HG03039 (cell line): ENCODE measurements at regions not wholly inside any gene's neighbourhood (a gene's known extent, or its start where the extent isn't known, plus 50 kb on each side); places are given as distances from the start of the nearest gene placed in this dataset.

Source experiments
- ATAC-seq: cut with Tn5 transposase; IDR thresholded peaks from one replicate; pipeline ENCODE4 v1.9.1; 2021; ENCODE audit warnings: mild to moderate bottlenecking, moderate library complexity; ENCODE audit not compliant: unreplicated experiment

DNA sequence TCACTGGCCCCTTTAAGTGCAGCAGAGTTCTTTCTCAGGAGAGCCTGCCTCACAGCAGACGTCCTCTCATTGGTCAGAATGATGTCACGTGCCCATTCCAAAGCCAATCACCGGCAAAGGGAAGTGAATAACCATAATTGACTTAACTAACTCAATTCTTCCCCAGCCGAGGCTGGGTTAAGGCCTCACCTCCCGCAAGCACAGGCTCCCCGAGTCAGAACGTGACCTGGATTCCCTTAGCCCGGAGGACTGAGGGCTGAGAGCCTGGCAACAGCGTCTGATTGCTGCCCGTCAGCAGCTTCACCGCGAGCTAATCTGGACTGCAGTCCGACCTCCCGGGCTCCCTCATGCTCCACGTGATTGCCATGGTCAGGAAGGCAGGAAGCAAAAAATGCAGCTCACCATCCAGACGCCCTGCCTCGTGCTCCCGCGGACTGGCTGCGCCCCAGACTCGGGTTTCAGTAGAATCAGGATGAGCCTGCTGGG is 92.1 kb upstream of the FZD10 start:
- ATAC-seq: no peak

DNA sequence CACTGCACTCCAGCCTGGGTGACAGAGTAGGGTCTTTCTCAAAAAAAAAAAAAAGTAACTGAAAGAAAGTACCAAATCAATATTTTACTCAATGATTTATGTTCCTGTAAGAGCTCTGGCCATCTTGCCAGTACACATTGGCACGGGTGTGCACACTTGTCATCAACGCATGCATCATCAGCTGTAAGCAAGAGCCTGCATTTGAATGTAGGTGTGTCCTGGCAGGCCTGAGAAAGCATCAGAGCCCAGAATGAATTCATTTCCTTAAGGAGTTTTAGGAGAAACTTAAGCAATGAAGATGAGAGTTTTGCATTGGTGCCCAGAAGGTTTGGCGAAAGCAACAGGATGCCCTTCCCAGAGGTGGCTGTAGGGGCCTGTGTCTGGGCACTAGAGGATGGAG is 88.5 kb upstream of the FZD10 start:
- ATAC-seq: no peak

DNA sequence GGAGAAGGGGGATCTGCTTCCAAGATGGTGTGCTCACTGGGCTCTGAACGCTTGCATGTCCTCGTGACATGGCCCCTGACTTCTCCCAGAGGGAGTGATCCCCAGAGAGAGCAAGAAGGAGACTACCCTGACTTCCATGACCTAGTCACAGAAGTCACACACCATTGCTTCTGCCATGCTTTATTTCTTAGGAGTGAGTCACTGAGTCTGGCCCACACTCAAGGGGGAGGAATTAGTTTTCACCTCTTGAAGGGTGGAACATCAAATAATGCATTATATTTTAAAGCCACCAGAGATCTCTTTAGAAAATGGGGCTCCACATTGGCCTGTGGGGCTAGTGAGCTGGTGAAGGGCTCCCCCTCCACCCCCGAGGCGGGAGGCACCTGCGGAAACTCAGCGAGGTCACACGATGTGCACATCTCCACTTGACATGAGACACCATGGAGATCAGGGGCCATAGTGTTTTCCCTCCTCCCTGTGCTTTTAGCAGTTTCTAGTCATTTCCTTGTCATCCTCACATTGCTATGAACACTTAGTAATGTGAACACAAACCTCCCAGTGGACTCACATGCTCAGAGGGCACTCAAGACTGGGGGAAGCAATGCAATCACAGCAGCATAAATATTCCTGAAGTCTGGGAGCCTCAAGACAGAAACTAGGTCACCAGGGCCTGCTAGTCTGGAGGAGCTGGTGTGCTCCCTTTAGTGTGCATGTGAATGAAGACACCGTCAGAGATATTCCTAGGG is 87.4 kb upstream of the FZD10 start:
- no peak for ATAC-seq

DNA sequence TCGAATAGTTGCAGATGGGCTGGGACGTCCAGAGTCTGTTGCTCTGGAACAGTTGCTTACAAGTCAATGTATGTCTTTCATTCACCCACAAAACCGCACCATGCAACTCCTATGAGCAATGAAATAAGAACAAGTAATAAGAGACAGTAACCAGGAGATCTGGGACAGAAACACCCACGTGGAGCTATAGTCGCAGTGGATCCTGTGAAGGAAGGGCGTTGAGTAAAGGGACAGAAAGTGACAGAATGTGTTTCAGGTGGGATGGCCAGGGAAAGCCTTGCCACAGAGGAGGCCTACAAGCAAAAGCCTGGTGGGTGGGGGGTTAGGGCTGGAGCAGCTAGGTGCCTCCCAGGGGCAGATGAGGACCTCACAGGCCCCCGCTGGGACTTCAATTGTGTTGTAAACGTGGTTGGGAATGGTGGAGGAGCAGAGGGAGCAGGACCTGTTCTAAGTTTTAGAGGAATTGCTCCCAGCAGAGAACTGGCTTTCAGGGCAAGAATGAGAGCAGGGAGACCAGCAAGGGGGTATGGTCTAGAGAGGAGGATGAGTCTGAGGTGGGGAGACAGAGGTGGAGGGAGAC is 86.7 kb upstream of the FZD10 start:
- no peak for ATAC-seq

DNA sequence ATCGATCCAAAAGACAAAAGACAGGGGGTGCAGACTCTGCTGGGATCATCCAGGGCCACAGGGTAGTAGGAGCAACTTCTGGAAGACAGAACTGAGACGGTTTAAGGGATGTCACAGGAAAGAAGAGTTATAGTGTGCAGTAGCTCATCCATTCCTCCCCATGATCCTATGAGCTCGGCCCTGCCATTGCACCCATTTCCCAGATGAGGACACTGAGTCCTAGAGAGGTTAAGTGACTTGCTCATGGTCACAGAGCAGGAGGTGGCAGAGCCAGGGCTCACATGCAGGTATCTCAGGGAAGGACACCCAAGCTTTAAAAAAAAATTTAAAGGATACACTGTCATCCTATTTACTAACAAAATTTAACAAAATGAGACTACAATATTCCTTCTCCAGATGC is 86.1 kb upstream of the FZD10 start:
- no peak for ATAC-seq

DNA sequence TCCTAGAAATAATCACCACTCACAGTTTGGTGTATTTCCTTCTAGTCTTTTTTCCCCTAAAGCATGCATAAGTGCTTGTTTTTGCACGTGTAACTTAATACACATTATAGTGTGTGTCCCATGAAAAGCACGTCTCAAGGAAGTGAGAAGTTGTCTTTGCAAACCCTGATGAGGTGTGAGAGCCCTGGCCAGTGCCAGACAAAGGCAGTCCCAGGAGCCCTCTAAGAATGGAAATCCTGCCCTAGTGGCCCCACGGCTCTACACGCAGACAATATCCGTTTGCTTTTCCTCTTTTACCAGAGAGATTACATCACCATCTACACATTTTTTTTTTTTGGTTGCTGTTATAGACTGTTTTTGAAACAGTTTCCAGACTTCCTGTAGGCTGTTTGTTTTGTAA is 85.5 kb upstream of the FZD10 start:
- no peak for ATAC-seq

DNA sequence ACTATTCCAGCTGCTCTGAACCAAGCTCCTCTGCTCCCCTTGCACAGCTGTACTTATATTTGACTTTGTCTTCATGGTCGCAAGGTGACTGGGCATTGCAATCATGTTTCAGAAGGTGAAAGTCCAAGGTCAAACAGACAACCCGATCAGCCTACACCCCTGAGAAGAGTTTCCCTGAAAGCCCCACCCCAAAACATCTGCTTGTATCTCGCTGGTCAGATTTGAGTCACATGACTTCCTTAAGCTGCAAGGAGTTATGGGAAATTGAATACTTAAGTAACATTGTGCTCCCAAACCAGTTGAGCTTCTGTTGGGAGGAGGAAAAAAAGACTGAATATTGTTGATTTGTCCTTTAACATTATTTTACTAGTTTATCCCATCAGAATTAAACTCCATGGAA is 83.4 kb upstream of the FZD10 start:
- no peak for ATAC-seq

DNA sequence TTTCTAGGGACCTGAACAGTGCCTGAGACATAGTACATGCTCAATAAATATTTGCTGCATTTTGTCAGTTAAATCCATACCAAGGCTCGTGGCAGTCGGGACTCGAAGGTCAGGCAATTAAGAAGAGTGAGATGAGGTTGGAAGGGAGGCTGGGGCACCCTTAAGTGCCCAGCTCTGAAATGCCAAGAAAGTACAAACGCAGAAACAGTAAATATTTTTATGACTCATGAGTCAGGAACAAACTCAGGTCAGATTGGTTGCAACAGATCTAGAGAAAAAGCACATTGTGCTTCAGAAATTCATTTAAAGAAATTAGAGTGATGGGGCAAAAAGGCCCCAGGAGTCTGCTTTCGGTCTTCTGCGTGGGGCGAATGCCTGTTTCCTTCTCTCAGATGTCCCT is 83.0 kb upstream of the FZD10 start:
- ATAC-seq: no peak

DNA sequence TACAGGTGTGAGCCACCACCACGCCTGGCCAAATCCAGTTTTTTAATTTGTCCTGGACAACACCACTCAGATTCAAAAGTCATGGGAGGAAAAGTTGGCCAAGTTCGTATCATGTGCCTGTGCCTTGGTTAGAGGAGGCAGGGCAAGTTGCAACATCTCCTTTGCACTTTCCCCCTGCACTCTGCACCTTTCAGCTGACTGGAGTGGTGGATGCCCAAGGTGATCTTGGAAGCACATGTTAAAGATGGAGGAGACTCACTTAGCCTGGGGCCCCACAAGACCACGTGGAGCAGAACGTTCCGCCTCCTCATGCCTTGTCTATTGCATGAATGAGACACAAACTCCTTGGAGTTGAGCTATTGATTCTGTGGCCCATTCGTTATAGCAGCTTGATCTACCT is 82.1 kb upstream of the FZD10 start:
- ATAC-seq: no peak

DNA sequence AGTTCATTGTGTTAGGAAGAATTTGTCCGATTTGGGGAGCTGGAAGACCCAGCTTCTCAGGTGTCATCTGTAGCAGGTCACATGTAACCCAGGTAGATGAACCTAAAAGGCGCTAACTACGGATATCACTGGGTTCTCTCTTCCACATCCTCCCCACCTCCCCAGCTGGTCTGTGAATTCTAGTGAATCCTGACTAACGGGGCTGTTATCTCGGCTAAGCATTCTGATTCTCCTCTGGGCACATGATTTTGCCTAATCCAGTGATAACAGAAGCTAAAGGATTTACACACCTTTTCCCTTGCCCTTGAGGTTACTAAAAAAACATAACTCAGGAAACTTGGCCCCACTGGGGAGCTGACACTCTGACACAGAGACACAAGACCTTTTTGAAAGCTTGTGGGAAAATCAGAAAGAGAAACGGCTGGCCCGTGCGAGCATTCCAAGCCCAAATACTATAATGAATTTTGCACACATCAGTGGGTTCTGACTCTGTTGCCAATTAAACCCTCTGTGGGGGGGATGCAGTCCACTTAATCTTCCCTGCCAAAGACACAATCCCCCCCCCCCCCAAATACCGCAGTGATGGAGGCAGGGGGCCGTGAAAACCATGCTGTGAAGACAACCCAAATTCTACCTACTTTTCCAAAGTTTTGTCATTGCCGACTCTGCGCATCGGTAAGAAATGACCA is 81.0 kb upstream of the FZD10 start:
- ATAC-seq: no peak

DNA sequence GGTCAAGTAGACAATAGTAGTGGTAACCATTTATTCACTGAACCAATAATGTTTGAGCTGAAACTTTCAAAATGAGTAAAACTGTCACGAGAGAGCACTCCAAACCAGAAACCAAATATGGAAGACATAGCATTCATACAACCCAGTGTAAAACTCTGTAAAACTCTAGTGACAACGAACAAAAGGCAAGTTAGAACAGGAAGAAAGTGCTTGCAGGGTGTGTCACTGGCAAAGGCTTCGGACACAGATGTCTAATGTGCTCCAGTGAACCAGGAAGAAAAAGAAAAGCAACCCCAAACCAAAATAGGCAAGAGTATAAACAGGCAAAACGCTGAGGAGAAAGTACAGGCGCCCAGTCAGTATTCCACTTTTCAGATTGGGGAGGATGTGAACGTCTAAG is 79.3 kb upstream of the FZD10 start:
- ATAC-seq: no peak

DNA sequence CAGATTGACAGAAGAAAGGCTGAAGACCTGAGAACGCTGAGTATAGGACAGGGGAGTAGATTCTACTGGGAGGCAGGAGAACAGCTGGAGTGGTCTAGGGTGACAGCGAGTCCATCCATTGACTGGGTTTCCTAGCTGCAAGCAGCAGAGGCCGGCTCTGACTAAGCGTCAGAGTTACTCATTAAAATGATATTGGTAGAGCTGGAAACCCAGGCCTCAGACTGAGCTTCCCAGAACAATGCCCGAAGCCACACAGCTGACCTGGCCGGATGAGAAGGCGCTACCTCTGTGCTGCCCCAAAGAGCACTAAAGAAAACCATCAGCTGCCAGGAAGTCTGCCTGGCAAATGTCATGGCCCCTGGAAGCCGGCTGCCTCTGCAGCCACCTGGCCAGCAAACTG is 78.5 kb upstream of the FZD10 start:
- ATAC-seq: no peak

DNA sequence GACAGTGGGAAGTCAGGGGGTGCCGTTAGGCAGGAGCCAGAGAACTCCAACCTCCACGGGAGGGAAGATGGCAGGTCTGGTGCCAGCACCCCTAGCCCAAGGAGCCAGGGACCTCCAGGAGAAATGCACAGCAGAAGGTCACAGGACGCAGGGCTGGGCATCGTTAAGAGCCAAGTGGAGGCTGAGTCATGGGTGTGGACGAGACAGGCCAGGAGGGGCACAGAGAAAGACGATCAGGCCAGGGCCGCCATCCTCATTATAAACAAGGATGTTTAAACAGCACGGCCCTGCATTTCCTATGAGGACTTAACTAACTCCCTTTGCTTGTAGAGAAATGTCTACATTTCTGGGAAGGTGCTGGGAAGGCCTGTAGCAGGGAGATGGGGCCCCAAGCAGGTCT is 77.9 kb upstream of the FZD10 start:
- ATAC-seq: no peak

DNA sequence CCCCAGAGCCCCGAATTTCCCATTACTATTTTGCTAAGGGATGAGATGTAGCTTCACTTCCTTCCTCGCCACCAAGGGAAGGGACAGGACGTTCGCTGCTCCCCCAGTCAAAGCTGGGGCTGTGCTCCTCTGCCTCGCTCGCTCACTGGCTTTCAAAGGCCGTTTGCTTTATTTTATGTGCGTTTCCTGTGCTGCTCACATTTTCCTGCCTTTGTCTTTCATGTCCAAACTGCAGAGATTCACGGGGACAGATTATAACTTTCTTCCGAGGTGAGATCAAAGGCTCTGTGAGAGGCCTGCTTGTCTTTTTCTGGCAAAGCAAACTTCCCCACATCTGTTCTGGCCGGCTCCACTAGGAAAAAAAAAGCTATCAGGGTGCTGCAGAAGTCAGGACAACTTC is 76.0 kb upstream of the FZD10 start:
- no peak for ATAC-seq

DNA sequence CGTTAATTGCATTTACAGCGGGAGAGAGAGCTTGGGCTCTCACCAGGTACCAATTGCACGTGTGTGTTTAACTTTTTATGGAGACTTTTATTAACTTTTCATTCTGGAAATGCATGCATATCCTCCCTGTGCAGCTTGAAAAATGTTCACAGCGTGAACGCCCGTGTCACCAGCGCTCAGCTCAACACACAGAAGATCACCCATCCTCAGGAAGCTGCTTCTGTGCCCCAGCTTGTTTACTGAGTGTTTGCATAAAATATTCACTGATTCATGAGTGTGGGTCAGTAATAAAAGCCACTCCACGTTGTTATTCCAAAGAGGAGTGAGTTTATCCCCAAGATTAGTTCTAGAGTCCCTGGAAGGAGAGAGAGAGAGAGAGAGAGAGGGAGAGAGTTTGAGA is 75.5 kb upstream of the FZD10 start:
- ATAC-seq: no peak

DNA sequence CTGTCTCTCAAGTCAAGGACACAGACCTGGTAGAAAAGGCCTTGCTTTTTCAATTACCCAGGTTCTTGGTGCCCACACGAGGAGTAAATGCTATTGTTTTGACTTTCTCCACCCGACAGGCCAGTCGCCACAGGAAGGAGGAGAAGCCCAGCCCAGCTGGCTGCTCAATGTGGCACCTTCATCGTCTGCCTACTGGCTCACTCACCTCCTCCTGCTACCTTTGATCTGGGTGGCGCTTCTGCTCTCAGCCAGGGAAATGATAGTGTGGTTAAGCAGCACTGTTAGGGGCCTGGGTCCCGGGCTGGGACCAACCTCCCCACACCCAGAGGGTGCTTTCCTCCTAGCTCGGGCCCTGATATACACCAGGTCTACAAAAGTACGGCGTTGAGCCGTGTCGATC is 75.0 kb upstream of the FZD10 start:
- no peak for ATAC-seq

DNA sequence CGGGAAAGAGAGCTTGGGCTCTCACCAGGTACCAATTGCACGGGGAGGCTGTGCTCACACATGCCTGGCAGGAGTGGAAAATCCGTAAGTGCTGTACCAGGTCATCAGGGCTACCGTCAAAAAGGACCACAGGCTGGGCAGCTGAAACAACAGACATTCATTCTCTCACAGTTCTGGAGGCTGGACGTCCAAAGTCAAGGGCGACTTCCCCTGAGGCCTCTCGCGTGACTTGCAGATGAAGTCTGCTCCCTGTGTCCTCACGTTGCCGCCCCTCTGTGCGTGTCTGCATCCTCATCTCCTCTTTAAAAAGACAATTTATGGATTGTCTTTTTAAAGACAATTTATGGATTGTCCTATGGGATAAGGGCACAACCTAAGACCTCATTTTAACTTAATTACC is 73.8 kb upstream of the FZD10 start:
- ATAC-seq: no peak

DNA sequence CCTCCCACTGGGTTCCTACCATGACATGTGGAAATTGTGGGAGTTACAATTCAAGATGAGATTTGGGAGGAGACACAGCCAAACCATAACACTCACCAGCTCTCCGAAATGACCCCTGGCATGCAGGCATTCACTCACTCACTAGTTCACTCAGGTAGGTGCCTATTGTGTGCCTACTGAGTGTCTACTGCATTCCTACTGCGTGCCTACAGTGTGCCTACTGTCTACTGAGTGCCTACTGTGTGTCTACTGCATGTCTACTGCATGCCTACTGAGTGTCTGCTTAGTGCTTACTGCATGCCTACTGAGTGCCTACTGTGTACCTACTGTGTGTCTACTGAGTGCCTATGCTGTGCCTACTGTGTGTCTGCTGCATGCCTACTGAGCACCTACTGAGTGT is 71.7 kb upstream of the FZD10 start:
- no peak for ATAC-seq

DNA sequence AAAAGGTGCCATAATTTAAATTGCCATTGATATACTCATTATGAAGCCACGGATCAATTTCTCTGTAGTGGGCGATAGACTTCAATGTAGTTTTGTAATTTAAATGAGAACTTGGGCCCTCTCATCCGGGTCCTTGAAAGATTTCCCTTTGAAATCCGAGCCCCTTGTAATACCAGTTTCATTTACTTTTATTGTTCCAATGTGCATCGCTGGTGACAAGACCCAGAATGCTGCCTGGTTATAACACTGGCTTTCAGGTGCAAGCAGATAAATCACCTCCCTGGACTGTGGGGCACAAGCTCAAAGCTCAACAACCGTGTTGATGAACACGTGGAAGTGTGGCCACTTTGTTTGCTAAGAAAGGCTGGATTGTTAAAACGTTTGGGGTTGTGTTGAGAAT is 68.9 kb upstream of the FZD10 start:
- ATAC-seq: no peak

DNA sequence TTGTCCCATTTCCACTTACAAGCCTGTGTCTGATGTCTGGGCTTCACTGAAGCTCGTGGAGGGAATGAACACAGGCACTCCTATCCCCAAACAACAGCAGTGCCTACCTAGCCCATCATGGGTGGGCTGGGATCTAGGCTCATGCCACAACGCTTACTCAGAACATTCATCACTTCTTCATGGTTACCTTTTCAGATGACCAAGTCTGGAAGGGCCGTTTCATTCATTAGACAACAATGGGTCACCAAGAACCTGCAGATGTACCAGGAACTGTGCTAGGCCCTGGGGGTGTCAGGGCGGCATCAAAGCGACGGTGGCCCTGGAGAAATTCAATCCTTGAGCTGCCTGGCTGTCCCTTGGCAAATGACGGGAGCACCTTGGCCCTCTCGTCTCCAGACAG is 64.9 kb upstream of the FZD10 start:
- no peak for ATAC-seq

DNA sequence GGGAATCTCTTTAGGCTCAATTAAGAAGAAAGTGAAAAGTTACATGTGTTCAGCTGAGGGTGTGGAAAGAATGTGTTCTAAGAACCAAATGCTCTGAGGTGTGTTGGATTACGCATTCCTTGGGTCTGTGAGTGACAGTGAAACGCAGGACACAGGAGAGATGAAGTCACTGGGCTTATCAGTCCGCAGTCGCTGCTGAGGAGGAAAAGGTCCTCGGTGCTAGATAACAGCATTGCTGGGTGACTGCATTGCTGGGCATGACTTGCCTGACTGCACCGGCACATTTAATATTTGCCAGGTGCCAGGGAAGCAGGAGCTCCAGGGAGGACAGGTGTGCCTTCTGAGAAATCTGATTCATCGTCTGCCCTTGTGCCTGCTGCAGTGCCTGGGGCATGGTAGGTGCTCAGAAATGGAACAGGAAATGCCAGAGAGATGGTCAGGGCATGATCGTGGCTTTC is 64.4 kb upstream of the FZD10 start:
- no peak for ATAC-seq

DNA sequence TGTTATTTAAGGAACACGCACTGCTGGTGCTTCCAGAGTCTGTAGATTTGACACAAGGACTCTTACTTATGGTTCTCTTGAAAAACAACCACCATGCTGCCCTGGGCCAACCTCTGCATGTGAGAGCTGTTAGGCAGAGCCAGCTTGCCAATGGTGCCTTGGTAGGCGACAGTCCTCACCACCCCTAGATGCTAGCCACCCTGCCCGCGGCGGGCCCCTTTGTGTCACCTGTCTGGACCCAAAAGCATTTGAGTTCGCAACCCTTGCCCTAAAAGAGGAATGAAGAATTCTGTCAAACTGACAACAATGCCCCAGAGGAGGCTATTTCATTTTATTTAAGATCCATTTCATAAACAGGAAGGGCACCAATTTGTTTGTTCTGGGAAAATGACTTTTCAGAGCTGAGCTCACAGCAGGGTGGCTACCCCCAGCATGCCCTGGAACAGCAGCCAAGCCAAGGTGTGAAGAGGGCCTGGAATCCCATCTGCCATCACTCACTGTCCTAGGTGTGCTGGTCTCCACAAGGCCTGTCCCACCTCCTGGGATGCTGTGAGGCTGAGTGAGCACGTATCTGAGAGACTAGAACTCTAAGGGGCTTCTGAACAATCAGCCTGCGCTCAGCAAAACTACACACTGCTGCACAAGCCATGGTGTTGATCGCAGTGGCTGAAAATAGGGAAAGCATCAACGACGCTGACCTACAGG is 63.8 kb upstream of the FZD10 start:
- ATAC-seq: no peak
